K562 (cell line): ENCODE measurements at regions not wholly inside any gene's neighbourhood (a gene's known extent, or its start where the extent isn't known, plus 50 kb on each side); places are given as distances from the start of the nearest gene placed in this dataset.

Experiments used
- POLR2AphosphoS5 ChIP-seq: IDR thresholded peaks from 2 replicates; pipeline ENCODE4 v1.6.1; 2011; ENCODE audit warnings: mild to moderate bottlenecking, low read depth, low read length, moderate library complexity; ENCODE audit not compliant: control insufficient read depth, insufficient read depth
- TF ChIP-seq, protein P1 (sequence below): fragments of 450-650 bp; conservative IDR thresholded peaks from 2 replicates; pipeline ENCODE4 v1.6.1; 2016; ENCODE audit warnings: missing genetic modification characterization, low read depth, mild to moderate bottlenecking, control low read depth, missing compliant biosample characterization

DNA sequence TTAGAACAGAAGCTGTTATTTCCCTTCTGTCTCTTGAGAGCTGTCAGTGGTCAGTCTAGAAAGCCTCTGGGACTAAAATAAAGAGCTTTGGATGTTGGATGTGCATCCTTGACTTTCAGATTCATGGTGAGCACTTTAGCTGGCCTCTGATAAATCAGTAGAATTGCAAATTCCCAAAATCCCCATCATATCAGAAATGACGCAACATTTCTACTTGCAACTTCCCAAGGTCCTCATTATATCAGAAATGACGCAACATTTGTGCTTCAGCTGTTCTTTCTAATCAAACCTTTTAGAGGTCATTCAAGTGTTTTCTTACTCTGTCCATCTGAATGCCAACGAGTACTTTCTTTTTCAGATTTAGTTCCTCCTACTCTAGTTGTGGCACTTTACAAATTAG lies 167.3 kb upstream of the MOCS2 start:
- TF ChIP-seq POLR2AphosphoS5 = no peak
- TF ChIP-seq, protein P1, sequence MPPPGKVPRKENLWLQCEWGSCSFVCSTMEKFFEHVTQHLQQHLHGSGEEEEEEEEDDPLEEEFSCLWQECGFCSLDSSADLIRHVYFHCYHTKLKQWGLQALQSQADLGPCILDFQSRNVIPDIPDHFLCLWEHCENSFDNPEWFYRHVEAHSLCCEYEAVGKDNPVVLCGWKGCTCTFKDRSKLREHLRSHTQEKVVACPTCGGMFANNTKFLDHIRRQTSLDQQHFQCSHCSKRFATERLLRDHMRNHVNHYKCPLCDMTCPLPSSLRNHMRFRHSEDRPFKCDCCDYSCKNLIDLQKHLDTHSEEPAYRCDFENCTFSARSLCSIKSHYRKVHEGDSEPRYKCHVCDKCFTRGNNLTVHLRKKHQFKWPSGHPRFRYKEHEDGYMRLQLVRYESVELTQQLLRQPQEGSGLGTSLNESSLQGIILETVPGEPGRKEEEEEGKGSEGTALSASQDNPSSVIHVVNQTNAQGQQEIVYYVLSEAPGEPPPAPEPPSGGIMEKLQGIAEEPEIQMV = no peak
